GM18517 (cell line): ENCODE measurements at regions not wholly inside any gene's neighbourhood (a gene's known extent, or its start where the extent isn't known, plus 50 kb on each side); places are given as distances from the start of the nearest gene placed in this dataset.

Experiments
- ATAC-seq: cut with Tn5 transposase; IDR thresholded peaks from one replicate; pipeline ENCODE4 v1.9.1; 2021; ENCODE audit warnings: mild to moderate bottlenecking, moderate library complexity; ENCODE audit not compliant: unreplicated experiment

- no peak for ATAC-seq
Measured at GRCh38 chr6:117167520-117168271, 97.7 kb upstream of the VGLL2 start.

- ATAC-seq, result no peak
Measured at GRCh38 chr6:117168296-117169063, 96.9 kb upstream of the VGLL2 start.

GRCh38 chr6:117169064-117169665 is 96.2 kb upstream of the VGLL2 start:
- no peak for ATAC-seq

GRCh38 chr6:117169781-117170281 is 95.5 kb upstream of the VGLL2 start:
- ATAC-seq, result no peak

GRCh38 chr6:117174835-117175360 is 90.5 kb upstream of the VGLL2 start:
- no peak for ATAC-seq

GRCh38 chr6:117188627-117189201 is 76.6 kb upstream of the VGLL2 start:
- ATAC-seq, result no peak

GRCh38 chr6:117191009-117191408 is 74.3 kb upstream of the VGLL2 start:
- ATAC-seq, result no peak

GRCh38 chr6:117191448-117191847 is 73.9 kb upstream of the VGLL2 start:
- ATAC-seq, result no peak

- ATAC-seq, result no peak
Measured at GRCh38 chr6:117194271-117194670, 71.1 kb upstream of the VGLL2 start.

- ATAC-seq, result no peak
Measured at GRCh38 chr6:117194978-117195377, 70.4 kb upstream of the VGLL2 start.

GRCh38 chr6:117195728-117196127 is 69.6 kb upstream of the VGLL2 start:
- no peak for ATAC-seq

- ATAC-seq, result no peak
Measured at GRCh38 chr6:117200067-117200466, 65.3 kb upstream of the VGLL2 start.

- no peak for ATAC-seq
Measured at GRCh38 chr6:117204903-117205302, 60.5 kb upstream of the VGLL2 start.

- ATAC-seq, result no peak
Measured at GRCh38 chr6:117205876-117206275, 59.5 kb upstream of the VGLL2 start.

GRCh38 chr6:117206522-117206921 is 58.8 kb upstream of the VGLL2 start:
- no peak for ATAC-seq

GRCh38 chr6:117206944-117207687 is 58.2 kb upstream of the VGLL2 start:
- no peak for ATAC-seq

- no peak for ATAC-seq
Measured at GRCh38 chr6:117210279-117210678, 55.1 kb upstream of the VGLL2 start.

- ATAC-seq, result no peak
Measured at GRCh38 chr6:117215353-117216090, 49.8 kb upstream of the VGLL2 start.
